ENCODE measurements at regions not wholly inside any gene's neighbourhood (a gene's known extent, or its start where the extent isn't known, plus 50 kb on each side); places are given as distances from the start of the nearest gene placed in this dataset.

DNA sequence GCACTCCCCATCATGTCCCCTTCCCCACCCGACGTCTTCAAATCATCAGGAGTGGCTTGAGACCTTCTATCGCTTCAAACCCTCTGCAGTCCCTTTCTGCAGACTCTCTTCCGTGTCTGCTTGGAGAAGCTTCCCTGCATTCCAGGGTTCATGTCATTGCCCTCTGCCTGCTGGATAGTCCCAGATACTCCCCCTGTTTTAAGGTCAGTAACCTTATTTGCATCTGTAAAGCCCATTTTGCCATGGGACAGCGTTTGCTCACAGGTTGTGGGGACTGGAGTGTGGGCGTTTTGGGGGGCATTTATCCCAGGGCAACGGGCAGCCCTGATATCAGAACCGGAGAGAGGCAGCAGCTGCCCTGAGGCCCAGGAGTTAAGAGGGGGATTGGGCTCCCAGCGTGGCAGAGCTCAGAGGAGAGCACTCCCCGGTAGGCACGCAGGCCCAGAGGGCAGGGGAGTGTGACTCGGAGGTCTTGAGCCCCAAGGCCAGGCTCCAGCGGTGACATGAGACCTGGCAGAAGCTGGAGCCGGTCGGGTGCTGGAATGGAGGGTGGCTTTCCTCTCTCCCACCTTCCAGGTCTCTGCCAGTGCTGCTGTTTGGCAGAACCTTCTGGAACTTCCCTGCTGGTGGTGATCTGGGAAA is 73.8 kb downstream of the RTP5 start:
- TF ChIP-seq, protein P1, sequence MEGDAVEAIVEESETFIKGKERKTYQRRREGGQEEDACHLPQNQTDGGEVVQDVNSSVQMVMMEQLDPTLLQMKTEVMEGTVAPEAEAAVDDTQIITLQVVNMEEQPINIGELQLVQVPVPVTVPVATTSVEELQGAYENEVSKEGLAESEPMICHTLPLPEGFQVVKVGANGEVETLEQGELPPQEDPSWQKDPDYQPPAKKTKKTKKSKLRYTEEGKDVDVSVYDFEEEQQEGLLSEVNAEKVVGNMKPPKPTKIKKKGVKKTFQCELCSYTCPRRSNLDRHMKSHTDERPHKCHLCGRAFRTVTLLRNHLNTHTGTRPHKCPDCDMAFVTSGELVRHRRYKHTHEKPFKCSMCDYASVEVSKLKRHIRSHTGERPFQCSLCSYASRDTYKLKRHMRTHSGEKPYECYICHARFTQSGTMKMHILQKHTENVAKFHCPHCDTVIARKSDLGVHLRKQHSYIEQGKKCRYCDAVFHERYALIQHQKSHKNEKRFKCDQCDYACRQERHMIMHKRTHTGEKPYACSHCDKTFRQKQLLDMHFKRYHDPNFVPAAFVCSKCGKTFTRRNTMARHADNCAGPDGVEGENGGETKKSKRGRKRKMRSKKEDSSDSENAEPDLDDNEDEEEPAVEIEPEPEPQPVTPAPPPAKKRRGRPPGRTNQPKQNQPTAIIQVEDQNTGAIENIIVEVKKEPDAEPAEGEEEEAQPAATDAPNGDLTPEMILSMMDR (conservative IDR thresholded peaks at IDR 0.05) = no peak
- no peak overlapping the region for H3K56ac ChIP-seq (ENCODE audit: insufficient read length, low read depth, low read length)
- no peak overlapping the region for H3K4ac ChIP-seq (ENCODE audit: low read depth, low read length)
- peak; percentile 22 for DNase-seq
- no peak overlapping the region for H4K5ac ChIP-seq (ENCODE audit: insufficient read length, low read depth, low read length)
- H3K79me1 ChIP-seq (ENCODE audit: insufficient read depth, low read depth, low read length, poor library complexity, severe bottlenecking) = no peaks in the 10 kb centered on the region
- no peak overlapping the region for H3K4me3 Mint-ChIP-seq
- H2BK15ac ChIP-seq (ENCODE audit: low read depth, low read length) = no peak overlapping the region
- peaks cover 3 to 11% (median 9%) of the 10 kb centered on the region in 3 experiments; a peak in 6 of 7 replicates for H3K36me3 Mint-ChIP-seq (ENCODE audit: insufficient read depth in 1 of 3, low read depth in 3 of 3)
- no peak overlapping the region for H3K4me2 ChIP-seq (ENCODE audit: insufficient read depth, insufficient read length, low read length)
- H2AFZ ChIP-seq (ENCODE audit: low read length) = no peak overlapping the region
- H2AK5ac ChIP-seq (ENCODE audit: insufficient read length, low read length) = no peak overlapping the region
- no peak overlapping the region for H3K18ac ChIP-seq (ENCODE audit: insufficient read length, low read depth, low read length)
- no peak overlapping the region for H3K9ac ChIP-seq (ENCODE audit: extremely low read depth, insufficient read length, low read length)
- no peak overlapping the region for H2BK120ac ChIP-seq (ENCODE audit: low read depth, low read length, poor library complexity, severe bottlenecking)
- peaks cover 62% of the 10 kb centered on the region for H3K27me3 Mint-ChIP-seq (ENCODE audit: low read depth)
- no peaks in the 10 kb centered on the region for H3K79me2 ChIP-seq (ENCODE audit: insufficient read depth, low read length)
- H3K9me3 Mint-ChIP-seq = peaks cover 13 to 16% of the 10 kb centered on the region in 2 experiments
- H3K23ac ChIP-seq (ENCODE audit: insufficient read length, low read depth, low read length) = no peak overlapping the region
- no peak overlapping the region for H2BK5ac ChIP-seq (ENCODE audit: insufficient read length, low read length)
- H4K20me1 ChIP-seq (ENCODE audit: control insufficient read depth, insufficient read depth, insufficient read length) = no peaks in the 10 kb centered on the region
- no peak overlapping the region for H2BK12ac ChIP-seq (ENCODE audit: insufficient read length, low read depth, low read length)
- H2BK20ac ChIP-seq (ENCODE audit: low read depth, low read length, poor library complexity, severe bottlenecking) = no peak overlapping the region
- H3K14ac ChIP-seq (ENCODE audit: insufficient read depth, low read length) = no peak overlapping the region
- no peak overlapping the region for H4K91ac ChIP-seq (ENCODE audit: insufficient read length, low read depth, low read length)
- peaks cover 8% of the 10 kb centered on the region; the same call in 1 of the 2 replicates for H3K27me3 ChIP-seq (ENCODE audit: insufficient read depth, low read length)
- H3K27ac ChIP-seq (ENCODE audit: insufficient read length, low read depth, low read length) = no peak overlapping the region
- no peak overlapping the region for H4K8ac ChIP-seq (replicated peaks; ENCODE audit: insufficient read length, low read depth, low read length)
- no CpG with 5 or more reads among the region's 15 CpGs for WGBS (ENCODE audit: extremely low coverage, insufficient read length, low lambda C conversion rate)
- H3K4me1 Mint-ChIP-seq = peaks cover 21 to 22% of the 10 kb centered on the region in 2 experiments
- H3K27ac Mint-ChIP-seq = peak overlapping the region in 1 of 3 experiments; percentile 57; a peak in 1 of 7 replicates
- peaks cover 2% of the 10 kb centered on the region for H3K23me2 ChIP-seq (ENCODE audit: insufficient read length, low read depth, low read length, poor library complexity, severe bottlenecking)
- H3K4me1 ChIP-seq (ENCODE audit: insufficient read depth, low read length) = peaks cover 4% of the 10 kb centered on the region; the same call in 1 of the 2 replicates
- H3K9me3 ChIP-seq (ENCODE audit: control insufficient read depth, low read depth, low read length) = no peaks in the 10 kb centered on the region
- no peak overlapping the region for H3T11ph ChIP-seq (ENCODE audit: low read length)
